ENCODE measurements at regions not wholly inside any gene's neighbourhood (a gene's known extent, or its start where the extent isn't known, plus 50 kb on each side); places are given as distances from the start of the nearest gene placed in this dataset.

DNA sequence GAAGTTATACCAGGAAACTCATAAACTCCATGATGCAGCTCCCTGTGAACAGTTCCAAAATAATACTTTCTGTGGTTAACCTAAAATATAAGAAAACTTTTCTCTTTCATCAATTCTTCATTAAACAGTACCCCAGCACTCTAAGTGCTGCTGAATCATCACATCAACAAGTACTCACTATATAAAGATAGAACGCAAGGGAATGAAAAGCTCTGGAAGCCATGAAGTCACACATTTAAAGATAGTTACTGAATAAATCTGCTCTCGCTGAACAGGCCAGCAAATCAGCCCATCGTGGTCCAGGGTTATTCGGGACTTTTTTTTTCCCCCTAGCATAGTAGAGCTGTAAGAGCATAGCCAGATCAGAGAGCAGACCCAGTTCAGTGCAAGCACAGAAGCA is 254.3 kb downstream of the IPMK start:
- no peak for DNase-seq (ENCODE audit: low spot score)

DNA sequence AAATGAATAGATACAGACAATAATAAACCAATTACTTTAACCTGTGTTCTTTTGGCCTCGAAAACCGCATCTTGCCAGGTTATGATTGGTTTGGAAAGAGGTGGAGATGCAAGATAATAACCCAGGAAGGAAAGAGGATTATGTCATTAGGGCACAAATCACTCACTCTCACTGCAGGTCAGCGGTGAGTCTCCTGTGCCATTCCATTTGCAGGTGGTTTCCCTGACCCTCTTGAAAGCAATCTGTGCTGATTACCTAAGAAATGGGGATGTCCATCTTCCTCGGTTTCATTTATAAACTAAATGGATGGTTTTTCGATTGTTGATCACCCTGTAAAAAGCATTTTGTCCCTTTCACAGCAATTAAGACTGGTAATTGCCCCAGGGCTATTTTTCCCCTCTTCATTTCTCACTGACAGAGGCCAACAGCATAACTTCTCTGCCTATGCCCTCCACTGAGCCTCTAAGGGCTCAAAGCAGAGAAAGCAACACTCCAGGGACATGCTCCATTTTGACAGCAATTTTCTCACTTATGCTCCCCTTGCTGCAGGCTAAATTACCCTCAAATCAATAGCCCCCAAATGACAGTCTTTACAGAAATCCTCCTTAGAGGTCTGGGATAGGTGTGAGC is 257.5 kb downstream of the IPMK start:
- DNase-seq (ENCODE audit: low spot score) = no peak

DNA sequence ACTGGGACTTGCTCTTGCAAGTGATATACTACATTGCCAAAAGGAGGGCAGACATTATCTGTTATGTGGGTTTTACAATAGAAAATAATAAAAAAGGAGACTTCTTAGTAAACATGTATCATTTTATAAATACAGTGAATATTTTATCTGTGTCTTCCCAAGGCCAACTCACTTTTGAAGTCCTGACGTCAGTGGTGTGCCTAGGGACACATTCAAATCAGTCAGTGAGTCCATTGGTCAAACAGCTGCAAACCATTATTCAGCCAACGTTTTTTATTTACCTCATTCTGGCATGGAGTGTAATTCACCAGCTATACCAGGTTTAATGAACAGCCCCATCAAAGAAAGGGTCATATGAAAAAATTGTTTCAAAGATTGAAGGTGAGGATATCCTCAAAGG is 263.7 kb downstream of the IPMK start:
- DNase-seq (ENCODE audit: low spot score) = no peak

DNA sequence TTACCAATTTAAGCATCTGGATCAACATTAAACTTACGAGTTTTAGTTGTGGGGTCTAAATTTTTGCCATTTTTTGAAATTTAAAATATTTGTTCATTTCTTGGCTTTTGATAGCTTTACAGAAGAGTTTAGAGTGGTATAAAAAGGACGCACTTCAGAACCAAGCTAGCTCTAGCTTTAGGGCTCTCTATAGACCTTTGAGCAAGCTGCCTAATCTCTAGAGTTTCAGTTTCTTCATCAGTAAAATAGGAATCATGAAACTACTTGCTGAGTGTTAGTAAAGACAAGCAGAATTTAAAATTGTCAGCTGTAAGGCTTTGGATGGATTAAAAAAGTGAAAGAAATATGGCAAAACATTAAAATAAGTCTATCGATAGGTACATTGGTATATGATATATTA is 266.5 kb downstream of the IPMK start:
- DNase-seq (ENCODE audit: low spot score) = no peak

DNA sequence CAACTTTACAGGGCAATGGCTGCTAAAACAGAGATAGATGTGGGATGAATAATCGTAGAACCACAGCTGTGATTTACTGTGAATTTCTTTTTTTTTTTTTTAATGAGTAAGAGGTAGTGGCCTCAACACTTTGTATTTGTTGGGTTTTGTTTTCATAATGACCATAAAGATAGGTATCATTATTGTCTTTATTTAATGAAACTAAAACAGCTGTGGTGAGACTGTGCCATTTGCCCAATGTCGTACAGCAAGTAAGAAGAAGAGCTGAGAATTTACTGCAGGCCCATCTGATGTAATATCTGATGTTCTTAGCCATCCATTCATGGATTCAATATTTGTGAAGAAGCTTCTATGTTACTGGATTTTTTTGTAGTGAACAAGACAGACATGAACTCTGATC is 271.2 kb downstream of the IPMK start:
- no peak for DNase-seq (ENCODE audit: low spot score)

DNA sequence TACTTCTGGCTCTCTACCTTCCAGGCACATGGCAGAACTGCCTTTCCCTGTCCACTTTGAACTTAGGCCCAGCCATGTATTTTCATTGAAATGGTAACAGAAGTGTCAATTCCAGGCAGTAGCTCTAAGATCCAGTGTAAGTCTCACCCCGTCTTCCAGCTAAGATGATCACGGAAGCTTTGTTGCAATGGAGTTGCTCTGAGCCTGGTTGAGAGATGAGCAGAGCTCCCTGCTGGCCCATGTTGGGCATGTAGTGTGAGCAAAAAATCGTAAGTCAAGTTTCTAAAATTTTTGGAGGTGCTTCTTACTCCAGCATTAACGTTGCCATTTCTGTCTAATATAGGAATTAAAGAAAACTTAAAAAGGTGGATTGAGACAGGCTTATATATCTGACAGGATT is 274.4 kb downstream of the IPMK start:
- DNase-seq (ENCODE audit: low spot score) = no peak

DNA sequence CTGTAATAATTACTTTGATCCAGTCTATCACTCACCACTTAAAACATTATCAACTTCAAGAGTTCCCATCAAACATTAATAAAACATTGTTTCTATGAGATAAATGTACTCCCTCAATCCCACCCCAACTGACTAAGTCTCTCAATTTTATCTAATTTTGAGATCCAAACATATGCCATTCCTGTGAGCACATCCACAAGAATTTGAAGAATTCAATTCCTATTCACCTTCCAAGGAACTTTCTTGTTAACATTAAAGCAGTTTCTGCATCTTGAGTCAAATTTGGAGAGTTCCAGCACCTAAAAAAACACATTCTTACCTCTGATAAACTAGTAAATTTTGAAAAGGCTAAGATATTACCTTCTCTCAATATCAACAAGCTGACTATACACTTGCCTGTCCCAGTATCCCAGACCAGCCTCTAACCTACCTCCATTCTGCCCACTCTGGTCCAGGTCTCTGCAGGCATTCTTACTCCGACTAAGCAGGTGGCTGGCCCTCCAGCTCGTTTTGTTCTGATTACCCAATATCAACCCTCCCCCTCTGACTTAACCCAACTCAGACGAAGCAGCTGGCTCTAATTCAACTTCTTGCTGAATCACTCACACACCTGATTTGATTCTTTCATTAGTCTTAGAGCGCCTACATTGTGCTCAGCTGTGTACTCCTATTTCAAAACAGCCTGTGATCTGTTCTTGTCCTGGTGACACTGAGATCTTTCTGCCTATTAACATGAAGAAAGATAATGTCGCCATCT is 275.2 kb downstream of the IPMK start:
- DNase-seq (ENCODE audit: low spot score) = no peak

DNA sequence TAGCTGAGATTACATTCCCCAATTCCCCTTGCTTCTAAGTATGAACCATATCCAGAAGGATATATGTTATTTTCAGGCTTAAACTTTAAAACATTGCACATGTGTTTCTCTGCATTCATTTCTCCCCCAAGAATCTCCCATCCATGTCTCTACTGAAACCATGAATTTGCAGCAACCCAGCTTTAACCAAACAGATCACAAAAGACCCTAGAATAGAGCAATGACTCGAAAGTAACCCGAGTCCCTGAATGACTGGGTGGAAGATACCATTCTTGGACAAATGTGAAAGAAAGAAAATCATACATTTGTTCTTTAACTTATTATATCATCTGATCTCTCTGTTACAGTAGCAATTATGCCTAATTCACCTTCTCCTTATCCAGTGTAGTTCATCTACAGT is 278.7 kb downstream of the IPMK start:
- no peak for DNase-seq (ENCODE audit: low spot score)

DNA sequence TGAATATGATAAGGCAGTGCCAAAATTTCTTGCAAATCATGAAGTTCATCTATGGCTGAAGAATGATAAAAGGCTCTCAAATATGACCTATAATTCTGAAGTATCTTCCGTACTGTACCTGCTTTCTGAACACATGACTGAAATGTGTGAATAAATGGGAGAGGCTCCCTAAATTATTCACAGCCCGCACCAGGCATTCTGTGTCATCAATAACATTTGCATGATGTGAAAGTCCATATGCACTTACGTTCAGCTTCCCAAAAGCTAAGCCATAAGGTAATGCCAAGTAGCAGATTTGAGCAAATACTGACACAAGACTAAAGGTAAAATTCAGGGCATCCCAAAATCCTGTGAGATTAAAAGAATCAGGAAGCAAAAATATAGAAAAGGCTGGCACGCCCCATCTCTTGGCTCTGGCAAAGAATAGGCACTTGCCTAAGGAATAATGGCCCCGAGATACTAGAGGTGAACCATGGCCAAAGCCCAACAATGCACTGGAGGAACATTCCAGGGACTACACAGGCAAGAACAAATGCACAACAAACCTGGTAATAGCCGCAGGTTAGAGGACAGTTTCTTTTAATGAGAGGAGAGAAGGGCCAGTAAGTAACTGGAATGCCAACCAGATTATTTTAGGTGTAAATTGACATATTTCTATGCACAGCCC is 280.5 kb downstream of the IPMK start:
- no peak for DNase-seq (ENCODE audit: low spot score)

DNA sequence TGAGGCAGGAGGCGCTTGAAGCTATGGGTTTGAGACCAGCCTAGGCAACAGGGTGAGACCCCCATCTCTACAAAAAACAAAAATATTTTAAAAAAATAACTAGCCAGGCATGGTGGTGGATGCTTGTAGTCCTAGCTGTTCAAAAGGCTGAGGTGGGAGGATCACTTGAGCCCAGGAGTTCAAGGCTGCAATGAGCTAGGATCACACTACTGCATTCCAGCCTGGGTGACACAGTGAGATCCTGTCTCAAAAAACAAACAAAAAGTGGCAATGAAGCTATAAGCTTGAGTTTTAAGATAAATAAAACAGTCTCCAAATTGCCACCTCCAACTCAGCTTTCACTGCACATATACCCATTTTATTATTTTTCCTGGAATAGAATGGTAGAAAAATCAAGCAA is 281.3 kb downstream of the IPMK start:
- no peak for DNase-seq (ENCODE audit: low spot score)

DNA sequence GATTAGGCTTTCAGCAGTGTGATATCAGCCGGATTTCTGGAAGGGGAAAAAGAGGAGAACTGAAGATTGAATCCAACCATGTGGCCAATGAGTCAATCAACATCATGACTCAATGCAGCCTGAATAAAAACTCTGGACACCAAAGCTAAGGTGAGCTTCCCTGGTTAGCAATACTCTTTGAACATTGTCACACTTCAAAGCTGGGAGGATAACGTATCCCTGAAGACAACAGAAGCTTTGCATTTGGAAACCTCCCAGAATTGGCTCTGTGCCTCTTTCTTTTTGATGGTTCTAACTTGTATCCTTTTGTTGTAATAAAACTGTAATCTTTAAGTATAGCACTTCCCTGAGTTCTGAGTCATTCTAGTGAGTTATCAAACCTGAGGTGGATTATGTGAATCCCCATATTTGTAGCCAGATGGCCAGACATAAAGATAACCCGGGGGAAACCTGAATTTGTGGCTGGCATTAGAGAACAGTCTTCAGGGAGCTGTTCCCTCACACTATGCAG is 284.4 kb downstream of the IPMK start:
- no peak for DNase-seq (ENCODE audit: low spot score)

DNA sequence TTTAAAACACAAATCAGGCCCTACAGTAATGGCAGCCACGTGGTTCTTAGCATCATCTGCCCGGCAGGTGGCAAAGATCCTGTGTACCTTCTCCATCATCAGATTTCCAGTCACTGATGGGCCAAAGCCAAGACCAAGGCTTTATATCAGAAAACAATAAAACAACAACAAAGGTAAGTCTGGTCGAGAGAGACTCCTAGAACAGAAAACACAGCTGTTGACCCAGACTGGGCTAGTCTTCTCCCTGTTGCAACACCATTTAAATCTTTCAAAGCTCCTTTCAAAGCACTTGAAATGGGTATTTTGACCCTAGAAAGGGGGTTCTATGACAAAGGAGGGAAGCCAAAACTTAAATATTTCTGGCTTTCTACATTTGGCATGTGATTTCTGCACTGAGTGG is 285.6 kb downstream of the IPMK start:
- DNase-seq (ENCODE audit: low spot score) = no peak

DNA sequence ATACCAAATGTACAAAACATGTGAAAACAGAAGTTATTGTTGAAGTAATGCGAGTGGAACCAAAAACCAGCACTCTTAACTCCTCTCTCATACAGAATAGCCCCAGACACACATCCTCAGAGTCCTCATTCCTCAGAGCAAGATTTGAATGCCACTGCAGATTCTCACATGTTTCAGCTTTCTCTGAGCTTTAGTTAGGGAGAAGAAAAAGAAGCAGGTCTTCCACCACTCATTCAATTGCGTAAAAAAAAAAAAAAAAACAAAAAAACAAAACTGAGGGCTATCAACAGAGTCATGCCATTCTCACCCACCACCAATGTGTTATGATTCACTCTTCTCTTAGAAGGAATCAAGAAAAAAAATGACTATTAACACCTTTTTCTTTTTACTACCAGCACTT is 287.7 kb downstream of the IPMK start:
- DNase-seq (ENCODE audit: low spot score) = no peak

DNA sequence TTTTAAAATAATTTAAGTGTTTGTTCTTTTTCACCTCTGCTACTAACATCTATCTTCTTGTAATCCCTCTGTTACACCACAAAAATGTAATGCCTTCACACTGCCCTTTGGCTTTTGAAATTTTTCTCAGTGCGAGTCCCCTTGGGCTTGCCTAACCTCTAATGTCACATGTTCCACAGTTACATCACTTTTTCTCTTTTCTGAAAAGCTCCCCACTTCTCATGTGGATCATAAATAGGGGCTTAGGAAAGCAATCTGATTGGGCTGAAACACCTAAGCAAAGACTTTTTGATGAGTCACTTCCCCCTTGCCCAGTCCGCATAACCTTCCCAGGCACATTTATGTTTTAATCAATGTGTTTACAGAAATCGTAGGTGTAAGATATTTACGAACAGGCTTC is 288.2 kb downstream of the IPMK start:
- no peak for DNase-seq (ENCODE audit: low spot score)

DNA sequence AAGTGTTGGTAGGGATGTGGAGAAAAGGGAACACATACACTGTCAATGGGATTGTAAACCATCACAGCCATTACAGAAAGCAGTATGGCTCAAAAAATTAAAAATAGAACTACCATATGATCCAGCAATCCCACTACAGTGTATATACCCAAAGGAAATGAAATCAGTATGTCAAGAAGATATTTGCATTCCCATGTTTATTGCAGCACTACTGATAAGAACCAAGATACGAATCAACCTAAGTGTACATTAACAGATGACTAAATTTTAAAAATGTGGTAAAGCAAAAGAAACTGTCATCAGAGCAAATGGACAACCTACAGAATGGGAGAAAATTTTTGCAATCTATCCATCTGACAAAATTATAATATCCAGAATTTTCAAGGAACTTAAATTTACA is 290.4 kb downstream of the IPMK start:
- no peak for DNase-seq (ENCODE audit: low spot score)

DNA sequence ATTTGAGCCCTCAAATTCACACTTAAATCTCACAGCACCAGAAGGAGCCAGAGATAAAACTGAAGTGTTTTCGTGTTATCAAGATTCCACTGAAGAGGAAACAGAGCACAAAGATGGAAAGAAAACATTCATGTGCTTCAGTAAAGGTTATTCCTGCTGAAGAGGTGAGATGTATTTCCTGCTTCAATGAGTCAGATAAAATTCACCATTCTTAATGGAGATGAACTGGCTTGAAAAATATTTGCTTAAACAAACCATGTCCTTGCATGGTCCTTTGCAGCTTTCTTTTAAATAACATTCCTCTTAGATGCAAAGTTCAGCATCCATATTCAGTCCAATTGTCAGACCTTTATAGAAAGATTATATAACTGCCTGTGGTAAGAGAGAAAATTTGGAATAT is 294.2 kb downstream of the IPMK start:
- DNase-seq (ENCODE audit: low spot score) = no peak

DNA sequence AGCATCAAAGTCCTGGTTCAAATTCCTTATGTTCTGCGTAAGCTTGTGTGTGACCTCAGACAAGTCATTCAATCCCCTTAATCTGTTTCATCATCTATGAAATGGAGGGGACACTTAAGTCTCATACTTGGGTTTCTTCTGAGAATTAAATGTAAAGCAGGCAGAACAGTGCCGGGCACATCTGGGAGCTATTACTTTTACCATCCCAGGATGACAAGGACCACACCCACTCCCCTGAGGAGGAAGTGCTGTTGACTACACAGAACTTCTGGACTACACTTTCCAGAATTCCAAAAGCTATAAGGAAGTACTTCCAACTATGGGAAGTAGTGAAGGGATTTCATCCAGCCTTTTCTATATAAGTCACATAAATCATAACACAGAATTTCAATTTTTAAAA is 294.9 kb downstream of the IPMK start:
- no peak for DNase-seq (ENCODE audit: low spot score)

DNA sequence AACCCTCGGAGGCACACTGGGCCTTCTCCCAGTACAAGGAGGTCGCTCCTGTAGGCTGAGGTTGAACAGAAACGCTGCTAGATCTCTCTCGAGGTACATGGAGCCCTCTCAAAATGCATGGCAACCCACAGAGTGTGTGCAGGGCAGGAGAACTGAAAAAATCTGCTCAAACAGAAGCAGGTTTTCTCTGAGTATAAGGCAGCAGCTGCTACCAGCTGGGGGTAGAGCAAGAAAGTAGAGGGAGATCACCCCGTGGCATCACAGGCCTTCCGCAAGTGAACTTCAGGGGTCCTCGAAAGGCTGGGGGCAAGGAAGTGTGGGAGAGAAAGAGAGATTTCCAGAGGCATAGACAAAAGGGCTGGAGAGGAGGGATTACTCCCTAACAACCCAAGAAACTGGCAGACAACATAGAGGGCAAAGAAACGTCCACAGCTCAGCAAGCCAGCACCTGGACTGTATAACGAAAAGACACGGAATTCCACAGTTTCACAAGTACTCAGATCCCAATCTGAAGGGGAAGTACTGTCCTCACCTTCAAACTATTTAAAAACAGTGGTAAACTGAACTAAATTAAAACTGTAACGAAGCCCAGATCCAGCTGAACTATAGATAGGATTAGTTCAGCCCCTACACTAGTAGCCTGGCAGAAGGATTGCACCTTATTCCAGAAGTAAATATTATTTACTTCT is 299.2 kb downstream of the IPMK start:
- DNase-seq (ENCODE audit: low spot score) = no peak

DNA sequence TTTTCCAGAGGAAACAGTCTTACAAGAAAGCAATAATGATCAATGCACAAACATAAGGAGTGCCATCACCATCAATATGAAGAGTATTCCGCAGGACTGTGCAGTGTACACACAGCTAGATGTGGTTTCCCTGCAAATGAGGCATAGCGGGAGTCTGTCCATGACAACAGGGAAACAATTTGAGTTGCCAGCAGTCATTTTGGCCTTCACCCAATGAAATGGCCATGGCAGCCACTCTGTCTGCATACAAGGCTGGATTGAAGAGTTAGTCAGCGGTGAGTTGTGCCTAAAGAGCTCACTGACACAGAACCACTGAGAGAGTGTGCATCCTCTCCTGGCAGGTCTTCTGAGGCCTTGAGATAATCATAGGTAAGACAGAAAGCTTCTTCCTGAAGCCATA is 303.3 kb downstream of the IPMK start:
- no peak for DNase-seq (ENCODE audit: low spot score)

DNA sequence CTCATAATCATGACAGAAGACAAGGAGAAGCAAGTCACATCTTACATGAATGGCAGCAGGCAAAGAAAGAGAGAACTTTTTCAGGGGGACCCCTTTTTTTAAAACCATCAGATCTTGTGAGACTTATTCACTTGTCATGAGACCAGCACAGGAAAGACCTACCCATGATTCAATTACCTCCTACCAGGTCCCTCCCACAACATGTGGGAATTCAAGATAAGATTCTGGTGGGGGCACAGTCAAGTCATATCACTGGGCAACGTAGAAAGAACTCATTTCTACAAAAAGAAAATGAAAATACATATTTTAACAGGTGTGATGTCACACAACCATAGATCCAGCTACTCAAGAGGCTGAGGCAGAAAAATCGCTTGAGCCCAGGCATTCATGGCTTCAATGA is 304.1 kb downstream of the IPMK start:
- no peak for DNase-seq (ENCODE audit: low spot score)

DNA sequence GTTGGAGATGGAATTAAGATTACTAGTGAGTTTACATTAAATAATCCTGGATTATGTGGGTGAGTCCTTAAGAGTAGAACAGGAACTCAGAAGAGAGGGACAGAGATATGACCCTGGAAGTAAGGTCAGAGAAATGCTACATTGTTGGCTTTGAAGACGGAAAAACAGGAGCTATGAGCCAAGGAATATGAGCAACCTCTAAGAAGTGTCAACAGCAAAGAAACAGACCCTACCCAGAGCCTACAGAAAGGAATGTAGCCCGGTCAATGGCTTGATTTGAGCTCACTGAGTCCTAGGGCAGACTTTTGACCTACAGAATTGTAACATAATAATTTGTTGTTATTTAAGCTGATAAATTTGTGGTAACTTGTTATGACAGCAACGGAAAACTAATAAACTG is 304.9 kb downstream of the IPMK start:
- DNase-seq (ENCODE audit: low spot score) = no peak

DNA sequence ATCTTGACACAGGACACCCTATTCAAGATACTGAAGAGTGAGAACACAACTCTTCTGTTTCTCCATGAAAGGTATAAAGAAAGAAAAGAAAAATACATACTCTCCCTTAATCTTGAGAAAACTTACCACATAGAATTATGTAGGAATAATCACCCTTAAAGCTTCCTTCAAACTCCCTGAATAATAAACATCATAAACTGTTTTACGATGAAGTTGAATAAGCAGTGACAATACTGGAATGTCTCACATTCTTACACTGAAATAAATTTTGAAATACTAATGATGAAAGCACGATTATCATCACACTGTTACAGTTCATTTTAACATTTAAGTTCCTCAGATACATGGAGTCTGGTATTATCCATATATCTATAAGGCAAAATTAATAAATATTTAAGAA is 306.2 kb downstream of the IPMK start:
- DNase-seq (ENCODE audit: low spot score) = no peak

DNA sequence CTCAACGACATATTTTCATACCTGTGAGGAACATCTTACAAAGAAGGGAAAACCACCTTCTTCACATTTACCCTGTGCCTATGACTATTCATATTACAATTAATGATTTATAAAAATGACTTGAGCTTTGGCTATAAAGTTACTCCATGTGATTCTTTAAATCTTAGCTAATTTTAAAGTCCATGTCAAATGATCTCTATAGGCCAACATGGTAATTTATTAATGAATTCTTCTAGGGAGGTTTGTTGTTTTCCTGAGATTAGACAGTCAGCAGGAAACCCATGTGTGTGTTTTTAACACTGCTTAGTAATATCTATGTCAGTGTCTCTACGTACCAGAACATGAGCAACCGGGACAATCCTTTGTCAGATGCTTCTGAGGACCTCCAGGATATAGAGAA is 307.3 kb downstream of the IPMK start:
- DNase-seq (ENCODE audit: low spot score) = no peak
